ENCODE measurements at regions not wholly inside any gene's neighbourhood (a gene's known extent, or its start where the extent isn't known, plus 50 kb on each side); places are given as distances from the start of the nearest gene placed in this dataset.

GRCh38 chr7:126378642-126379041, 874.1 kb downstream of the GRM8 start:
- DNase-seq (ENCODE audit: low spot score) (no peak), ATAC-seq (ENCODE audit: low FRiP score) (no peak)
- TF ChIP-seq CTCF (IDR thresholded peaks at IDR 0.05), result no peak

- no peak for ATAC-seq (ENCODE audit: low FRiP score)
- TF ChIP-seq CTCF (IDR thresholded peaks at IDR 0.05), result no peak
- DNase-seq (ENCODE audit: low spot score), result no peak
Measured at GRCh38 chr7:126370038-126370668, 882.6 kb downstream of the GRM8 start.

GRCh38 chr7:126362746-126363145, 890.0 kb downstream of the GRM8 start:
- TF ChIP-seq CTCF (IDR thresholded peaks at IDR 0.05), result no peak
- ATAC-seq (ENCODE audit: low FRiP score), result no peak
- no peak for DNase-seq (ENCODE audit: low spot score)

- DNase-seq (ENCODE audit: low spot score) (no peak), ATAC-seq (ENCODE audit: low FRiP score) (no peak)
- TF ChIP-seq CTCF (IDR thresholded peaks at IDR 0.05), result no peak
Measured at GRCh38 chr7:126361183-126361582, 891.6 kb downstream of the GRM8 start.

GRCh38 chr7:126339813-126340212, 912.9 kb downstream of the GRM8 start:
- no peak for DNase-seq (ENCODE audit: low spot score)
- TF ChIP-seq CTCF (IDR thresholded peaks at IDR 0.05), result no peak
- no peak for ATAC-seq (ENCODE audit: low FRiP score)

- ATAC-seq (ENCODE audit: low FRiP score), result no peak
- TF ChIP-seq CTCF (IDR thresholded peaks at IDR 0.05), result no peak
- DNase-seq (ENCODE audit: low spot score), result no peak
Measured at GRCh38 chr7:126305671-126306070, 947.1 kb downstream of the GRM8 start.

GRCh38 chr7:126303926-126304325, 948.8 kb downstream of the GRM8 start:
- no peak for TF ChIP-seq CTCF (IDR thresholded peaks at IDR 0.05)
- ATAC-seq (ENCODE audit: low FRiP score), result no peak

More at GRCh38 chr7:126303926-126304325, 948.8 kb downstream of the GRM8 start:
- no peak for DNase-seq (ENCODE audit: low spot score)

All from omental fat pad (tissue), 3 donors.